ENCODE measurements at regions not wholly inside any gene's neighbourhood (a gene's known extent, or its start where the extent isn't known, plus 50 kb on each side); places are given as distances from the start of the nearest gene placed in this dataset.

DNA sequence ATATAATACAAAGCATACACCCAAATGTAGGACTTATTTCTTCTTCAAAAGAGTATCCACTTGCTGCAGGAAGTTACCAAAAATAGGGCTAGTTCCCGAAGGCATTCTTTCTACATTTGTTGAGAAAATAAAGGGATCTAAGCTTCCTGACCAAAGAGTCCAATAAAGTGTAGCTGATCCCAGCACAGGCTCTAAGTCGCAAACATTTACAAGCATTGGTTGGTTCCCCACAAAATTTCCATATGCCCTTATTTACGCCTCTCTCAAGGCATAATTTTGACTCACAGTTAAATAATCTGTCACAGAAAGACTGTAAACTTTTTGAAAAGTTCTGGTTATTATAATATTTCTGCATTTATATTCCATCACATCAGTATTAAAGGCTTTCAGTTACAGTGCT lies 1520.1 kb upstream of the ZEB2 start:
- no peak for DNase-seq (ENCODE audit: extremely low read depth, low read depth)

DNA sequence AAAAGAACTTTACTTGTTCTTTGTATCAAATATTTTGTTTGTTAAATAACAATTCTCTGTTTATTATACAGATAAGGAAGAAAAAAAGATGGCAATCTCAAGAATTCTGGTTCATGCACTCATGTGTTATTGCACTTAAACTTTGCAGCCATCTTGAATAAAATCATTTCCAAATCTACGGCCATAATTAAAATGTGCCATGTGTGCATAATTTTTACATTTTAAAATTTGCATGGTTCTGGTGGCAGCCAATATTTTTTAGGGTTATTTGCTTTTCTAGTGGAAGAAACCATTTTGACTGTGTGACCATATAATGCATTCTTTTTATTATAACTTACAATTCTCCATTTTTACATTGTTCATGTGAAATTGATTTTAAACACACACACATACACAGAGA lies 1518.1 kb upstream of the ZEB2 start:
- DNase-seq (ENCODE audit: extremely low read depth, low read depth): no peak

- DNase-seq (ENCODE audit: extremely low read depth, low read depth): no peak
These were observed 1517.5 kb upstream of the ZEB2 start for GRCh38 chr2:146037334-146037870.

GRCh38 chr2:146031158-146031557 lies 1511.2 kb upstream of the ZEB2 start:
- peak; percentile 64 for DNase-seq (ENCODE audit: extremely low read depth, low read depth)

DNA sequence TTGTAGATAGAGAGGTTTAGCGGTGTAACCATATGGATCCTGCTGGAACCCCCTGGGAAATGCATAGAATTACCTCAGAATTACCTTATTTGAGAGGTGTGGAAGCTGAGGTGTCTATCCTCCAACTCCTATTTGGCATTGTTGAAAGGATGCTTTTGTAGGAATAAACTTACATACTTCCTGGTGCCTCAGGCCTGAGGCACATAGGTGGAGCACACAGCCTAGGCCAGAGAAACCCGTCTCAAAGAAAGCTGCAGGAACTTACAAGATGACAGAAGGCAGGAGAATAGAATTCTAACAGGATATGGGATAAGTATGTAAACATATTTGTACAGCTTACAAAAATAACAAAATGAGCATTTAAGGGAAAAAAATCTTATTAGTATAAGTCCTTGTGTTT lies 1507.2 kb upstream of the ZEB2 start:
- DNase-seq (ENCODE audit: extremely low read depth, low read depth): no peak

DNA sequence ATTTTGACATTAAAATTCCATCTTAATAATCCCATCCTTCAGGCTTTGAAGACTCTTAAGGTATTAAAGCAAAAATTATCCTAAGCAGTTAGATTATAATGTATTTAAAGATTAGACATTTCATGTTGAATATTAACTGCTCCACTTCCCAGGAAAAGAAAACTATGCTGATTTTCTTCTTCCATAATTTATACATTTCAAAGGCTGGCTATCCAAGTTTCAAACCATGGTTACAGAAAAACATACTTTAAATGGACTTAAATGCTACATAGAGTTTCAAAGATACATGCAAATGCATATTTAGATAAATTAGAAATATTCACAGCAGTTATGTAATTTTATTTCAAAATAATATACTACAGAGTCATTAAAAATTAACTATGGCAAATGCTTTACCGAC lies 1505.6 kb upstream of the ZEB2 start:
- DNase-seq (ENCODE audit: extremely low read depth, low read depth): no peak

DNA sequence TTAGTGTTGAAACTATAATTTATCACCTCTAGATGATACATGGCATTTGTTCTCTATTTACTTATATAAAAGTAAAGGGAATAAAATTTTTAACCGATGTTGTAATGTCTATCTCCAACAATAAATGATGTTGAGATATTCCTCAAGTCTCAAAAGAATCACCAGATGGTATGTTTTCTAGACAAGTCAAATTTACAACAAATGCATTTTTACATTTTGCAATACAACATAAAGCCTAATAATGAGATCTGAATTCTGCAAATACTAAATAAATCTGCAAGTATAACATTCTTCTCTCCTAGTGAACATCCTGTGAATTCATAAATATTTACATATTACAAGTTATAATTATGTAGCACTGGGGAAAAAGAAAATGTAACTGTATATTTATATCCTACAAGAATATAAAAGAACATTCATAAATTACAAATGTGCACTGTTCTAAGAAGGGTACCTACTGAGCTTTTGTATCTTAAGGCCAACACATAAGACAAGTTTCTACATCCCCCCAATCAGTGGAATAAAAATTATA lies 1504.4 kb upstream of the ZEB2 start:
- DNase-seq (ENCODE audit: extremely low read depth, low read depth): no peak

- no peak for DNase-seq (ENCODE audit: extremely low read depth, low read depth)
These were observed 1484.5 kb upstream of the ZEB2 start for GRCh38 chr2:146004462-146004861.

GRCh38 chr2:146003337-146003736 lies 1483.4 kb upstream of the ZEB2 start:
- DNase-seq (ENCODE audit: extremely low read depth, low read depth): no peak

- no peak for DNase-seq (ENCODE audit: extremely low read depth, low read depth)
These were observed 1475.0 kb upstream of the ZEB2 start for GRCh38 chr2:145994910-145995309.

DNA sequence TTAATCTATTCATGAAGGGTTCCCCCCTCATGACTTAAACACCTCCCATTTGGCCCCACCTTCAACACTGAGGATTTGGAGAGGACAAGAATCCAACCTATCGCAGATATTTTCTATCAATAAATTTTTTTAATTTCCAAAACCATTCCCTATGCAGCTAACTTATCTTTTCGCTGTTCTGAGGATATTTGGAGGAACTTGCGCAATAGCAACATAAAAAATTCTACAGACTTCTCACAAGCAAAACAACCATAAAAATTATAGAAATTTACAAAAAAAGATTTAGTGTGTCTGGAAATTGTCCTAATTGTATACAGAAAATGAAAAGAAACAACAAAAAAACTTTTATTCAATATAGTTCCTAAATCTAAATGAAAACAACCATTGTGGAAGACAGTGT lies 1472.7 kb upstream of the ZEB2 start:
- no peak for DNase-seq (ENCODE audit: extremely low read depth, low read depth)

- no peak for DNase-seq (ENCODE audit: extremely low read depth, low read depth)
These were observed 1467.9 kb upstream of the ZEB2 start for GRCh38 chr2:145987793-145988192.

GRCh38 chr2:145985517-145985916 lies 1465.6 kb upstream of the ZEB2 start:
- DNase-seq (ENCODE audit: extremely low read depth, low read depth): no peak

- DNase-seq (ENCODE audit: extremely low read depth, low read depth): peak; percentile 11
These were observed 1464.7 kb upstream of the ZEB2 start for GRCh38 chr2:145984580-145984979.

DNA sequence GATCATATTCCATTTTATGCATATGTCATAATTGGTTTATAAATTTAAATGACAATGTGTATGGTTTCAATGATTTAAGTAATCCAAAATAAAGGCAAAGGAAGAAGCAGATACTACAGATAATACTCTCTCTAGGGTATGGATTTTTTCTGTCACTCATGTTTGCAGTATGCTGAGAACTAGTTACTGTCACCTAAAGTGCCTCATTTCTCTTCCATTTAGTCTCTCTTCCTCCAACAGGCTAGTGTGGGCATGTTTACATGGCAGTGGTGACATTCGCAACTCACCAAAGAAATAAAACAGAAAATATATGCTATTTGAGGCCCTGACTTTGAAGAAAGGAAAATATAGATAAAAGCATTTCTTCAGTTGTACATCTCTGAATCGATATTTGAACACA lies 1460.4 kb upstream of the ZEB2 start:
- no peak for DNase-seq (ENCODE audit: extremely low read depth, low read depth)

- no peak for DNase-seq (ENCODE audit: extremely low read depth, low read depth)
These were observed 1455.5 kb upstream of the ZEB2 start for GRCh38 chr2:145975406-145975805.

DNA sequence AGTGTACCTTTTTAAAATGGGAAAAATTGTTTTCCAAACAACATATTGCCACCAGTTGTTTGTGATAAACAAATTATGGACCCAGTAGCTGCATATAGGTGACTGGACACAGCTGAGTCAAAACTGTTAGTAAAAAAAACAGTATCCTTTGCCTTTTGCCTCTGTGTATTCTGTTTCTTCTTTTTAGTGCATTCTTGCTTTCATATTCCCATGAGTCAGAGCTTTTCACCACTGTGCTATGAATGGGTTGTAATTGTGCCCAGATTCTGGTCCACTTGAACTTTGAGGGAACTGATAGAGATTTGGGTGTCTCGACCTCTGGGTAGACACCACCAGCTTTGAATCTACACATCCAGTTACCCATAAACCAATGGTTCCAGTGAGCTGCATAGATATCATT lies 1441.9 kb upstream of the ZEB2 start:
- no peak for DNase-seq (ENCODE audit: extremely low read depth, low read depth)

- no peak for DNase-seq (ENCODE audit: extremely low read depth, low read depth)
These were observed 1440.7 kb upstream of the ZEB2 start for GRCh38 chr2:145960479-145961163.

DNA sequence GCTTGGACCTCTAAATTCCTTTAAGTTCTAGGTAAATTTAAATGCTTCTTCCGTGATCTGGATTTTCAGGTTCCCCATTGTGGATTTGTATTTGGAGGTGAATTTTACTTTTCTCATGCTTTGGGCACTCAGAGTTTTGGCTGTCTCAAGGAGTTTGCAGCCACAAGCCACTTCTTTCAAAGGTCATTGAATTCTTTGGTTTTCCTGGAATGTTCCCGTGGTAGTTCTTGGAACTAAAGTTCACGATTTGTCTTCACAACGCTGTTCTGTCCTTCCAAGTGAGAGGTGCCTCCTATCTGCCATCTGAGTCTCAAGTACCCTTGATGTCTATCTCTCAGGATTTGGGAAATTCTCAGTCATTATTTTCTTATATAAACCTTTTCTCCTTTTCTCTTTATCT lies 1438.7 kb upstream of the ZEB2 start:
- DNase-seq (ENCODE audit: extremely low read depth, low read depth): no peak

- DNase-seq (ENCODE audit: extremely low read depth, low read depth): peak; percentile 7
These were observed 1438.0 kb upstream of the ZEB2 start for GRCh38 chr2:145957929-145958328.

GRCh38 chr2:145939949-145940348 lies 1420.0 kb upstream of the ZEB2 start:
- DNase-seq (ENCODE audit: extremely low read depth, low read depth): no peak

- no peak for DNase-seq (ENCODE audit: extremely low read depth, low read depth)
These were observed 1415.1 kb upstream of the ZEB2 start for GRCh38 chr2:145935016-145935415.

All from NCI-H460 (cell line).